SK-N-SH (cell line): ENCODE measurements at regions not wholly inside any gene's neighbourhood (a gene's known extent, or its start where the extent isn't known, plus 50 kb on each side); places are given as distances from the start of the nearest gene placed in this dataset.

Source experiments
- CTCF ChIA-PET: fragments of 300-600, 350-600 bp; formaldehyde crosslinking; extraction: SDS; loops from one replicate; lab custom pipeline; 2021; lab: Yijun Ruan, JAX
- POLR2A ChIA-PET: fragments of 350-600 bp; sonication (Branson Sonifier 250); formaldehyde crosslinking; extraction: SDS; loops from one replicate; lab custom pipeline; 2020; ENCODE audit warnings: antibody characterized with exemption, inconsistent platforms; lab: Yijun Ruan, JAX
- DNase-seq: peaks from one replicate; pipeline ENCODE4 v3.0.0; 2012
- H2AFZ ChIP-seq: fragments of 200-600 bp; sonication (generic); 2 replicates; pipeline ENCODE4 v1.8.1; 2016; ENCODE audit warnings: antibody characterized with exemption, mild to moderate bottlenecking, low read depth
- H3F3A ChIP-seq: fragments of 200-600 bp; sonication (generic); replicated peaks from 2 replicates; pipeline ENCODE3; 2016; ENCODE audit warnings: antibody characterized with exemption, mild to moderate bottlenecking; ENCODE audit not compliant: insufficient read depth
- H3K27ac ChIP-seq, 2 experiments: fragments of 200-500 bp in 1 of 2; fragments of 200-600 bp in 1 of 2; sonication (Bioruptor generic) in 1 of 2; sonication (generic), shearing (Covaris generic) in 1 of 2; 2 replicates each; pipeline versions ENCODE4 v1.5.1 to v1.6.1; 2014 to 2016; ENCODE audit warnings: low read depth in 2 of 2, inconsistent platforms in 1 of 2, low read length in 1 of 2, mild to moderate bottlenecking in 1 of 2, mixed read lengths in 1 of 2
- H3K27me3 ChIP-seq: fragments of 200-600 bp; sonication (generic), shearing (Covaris generic); 2 replicates; pipeline ENCODE4 v1.6.1; 2016; ENCODE audit warnings: mixed run types; ENCODE audit not compliant: insufficient read depth
- H3K36me3 ChIP-seq, 2 experiments: fragments of 200-500 bp in 1 of 2; fragments of 200-600 bp in 1 of 2; sonication (Bioruptor generic) in 1 of 2; sonication (generic) in 1 of 2; replicated peaks in 1 of 2; 2 replicates each; pipeline versions ENCODE3 to v1.5.1; 2014 to 2016; ENCODE audit warnings: low read length in 1 of 2, mild to moderate bottlenecking in 1 of 2; ENCODE audit not compliant: insufficient read depth in 2 of 2, control insufficient read depth in 1 of 2
- H3K4me1 ChIP-seq, 2 experiments: fragments of 200-500 bp in 1 of 2; fragments of 200-600 bp in 1 of 2; sonication (Bioruptor generic) in 1 of 2; sonication (generic), shearing (Covaris generic) in 1 of 2; 2 replicates each; pipeline versions ENCODE4 v1.5.1 to v1.6.1; 2014 to 2016; ENCODE audit warnings: low read depth in 1 of 2, low read length in 1 of 2, mixed run types in 1 of 2; ENCODE audit not compliant: insufficient read depth in 2 of 2, control insufficient read depth in 1 of 2
- H3K4me2 ChIP-seq: fragments of 200-600 bp; sonication (generic), shearing (Covaris generic); 2 replicates; pipeline ENCODE4 v1.6.1; 2017; ENCODE audit warnings: mixed run types
- H3K4me3 ChIP-seq, 2 experiments: fragments of 200-500 bp in 1 of 2; fragments of 200-600 bp in 1 of 2; sonication (Bioruptor generic) in 1 of 2; sonication (generic), shearing (Covaris generic) in 1 of 2; 2 replicates each; pipeline versions ENCODE4 v1.5.1 to v1.8.1; 2014 to 2016; ENCODE audit warnings: low read depth in 2 of 2, inconsistent platforms in 1 of 2, low read length in 1 of 2, mild to moderate bottlenecking in 1 of 2, mixed read lengths in 1 of 2, moderate library complexity in 1 of 2
- H3K79me2 ChIP-seq: fragments of 200-600 bp; sonication (generic); 2 replicates; pipeline ENCODE4 v1.8.1; 2017; ENCODE audit warnings: mild to moderate bottlenecking; ENCODE audit not compliant: insufficient read depth
- H3K9ac ChIP-seq: fragments of 200-600 bp; sonication (generic); 2 replicates; pipeline ENCODE4 v1.6.1; 2017; ENCODE audit warnings: mixed run types
- H3K9me2 ChIP-seq: fragments of 200-600 bp; sonication (generic); 2 replicates; pipeline ENCODE4 v1.6.1; 2017; ENCODE audit warnings: mixed run types
- H3K9me3 ChIP-seq: fragments of 200-600 bp; sonication (generic); 2 replicates; pipeline ENCODE4 v1.6.1; 2017; ENCODE audit warnings: mixed run types, mild to moderate bottlenecking, moderate library complexity
- H4K20me1 ChIP-seq: fragments of 200-600 bp; sonication (generic); 2 replicates; pipeline ENCODE4 v1.6.1; 2017; ENCODE audit warnings: mild to moderate bottlenecking, mixed run types; ENCODE audit not compliant: insufficient read depth
- EZH2phosphoT487 ChIP-seq: fragments of 200-600 bp; sonication (generic); IDR thresholded peaks from 2 replicates; pipeline ENCODE4 v1.6.1; 2017; ENCODE audit warnings: low read depth, mixed run types, mild to moderate bottlenecking, antibody characterized with exemption, moderate library complexity, borderline replicate concordance
- FOSL2 ChIP-seq: IDR thresholded peaks from 2 replicates; pipeline ENCODE4 v1.4.0; 2012; ENCODE audit warnings: low read depth, mild to moderate bottlenecking, moderate library complexity, borderline replicate concordance
- FOXJ3 ChIP-seq: sonication (generic); formaldehyde crosslinking; IDR thresholded peaks from 2 replicates; pipeline ENCODE4 v1.5.1; 2020; ENCODE audit warnings: mild to moderate bottlenecking, missing genetic modification reagents
- GABPA ChIP-seq: IDR thresholded peaks from 2 replicates; pipeline ENCODE4 v1.4.0; 2012; ENCODE audit warnings: low read depth, mild to moderate bottlenecking
- GATA2 ChIP-seq: sonication (generic); formaldehyde crosslinking; IDR thresholded peaks from 2 replicates; pipeline ENCODE4 v1.5.0; 2020; ENCODE audit warnings: mild to moderate bottlenecking, missing genetic modification reagents
- IRF3 ChIP-seq: fragments of 150-350 bp; IDR thresholded peaks from 2 replicates; pipeline ENCODE4 v1.6.1; 2016; ENCODE audit warnings: mild to moderate bottlenecking, low read depth, low read length
- PBX3 ChIP-seq: IDR thresholded peaks from 2 replicates; pipeline ENCODE4; 2012
- RAD21 ChIP-seq: IDR thresholded peaks from 2 replicates; pipeline ENCODE4 v1.6.1; 2012; ENCODE audit warnings: mild to moderate bottlenecking, low read length
- RXRA ChIP-seq: IDR thresholded peaks from 2 replicates; pipeline ENCODE4 v1.4.0; 2012; ENCODE audit warnings: low read depth, mild to moderate bottlenecking, borderline replicate concordance
- SIN3A ChIP-seq: IDR thresholded peaks from 2 replicates; pipeline ENCODE4 v1.6.1; 2012; ENCODE audit warnings: low read depth, mild to moderate bottlenecking, low read length, moderate library complexity, borderline replicate concordance
- TAF1 ChIP-seq: IDR thresholded peaks from 2 replicates; pipeline ENCODE4 v1.6.1; 2012; ENCODE audit warnings: low read depth, mild to moderate bottlenecking, low read length, moderate library complexity, borderline replicate concordance
- USF2 ChIP-seq: fragments of 150-350 bp; IDR thresholded peaks from 2 replicates; pipeline ENCODE4 v1.6.1; 2017; ENCODE audit warnings: antibody characterized with exemption, low read length, low read depth, borderline replicate concordance
- YY1 ChIP-seq: IDR thresholded peaks from 2 replicates; pipeline ENCODE4 v1.4.0; 2012; ENCODE audit warnings: low read depth, mild to moderate bottlenecking
- WGBS: methylation state at CpG from one replicate; pipeline ENCODE4 v1.1.6; 2017; ENCODE audit warnings: low lambda C conversion rate; 5-methylcytosine and 5-hydroxymethylcytosine counted together
- TF ChIP-seq, protein P1 (sequence below): IDR thresholded peaks from 2 replicates; pipeline ENCODE4 v1.4.0; 2012; ENCODE audit warnings: low read depth, borderline replicate concordance
- TF ChIP-seq, protein P2 (sequence below): fragments of 200-600 bp; sonication (generic); IDR thresholded peaks from 2 replicates; pipeline ENCODE4 v1.6.1; 2017; ENCODE audit warnings: antibody characterized with exemption, mild to moderate bottlenecking, moderate library complexity

DNA sequence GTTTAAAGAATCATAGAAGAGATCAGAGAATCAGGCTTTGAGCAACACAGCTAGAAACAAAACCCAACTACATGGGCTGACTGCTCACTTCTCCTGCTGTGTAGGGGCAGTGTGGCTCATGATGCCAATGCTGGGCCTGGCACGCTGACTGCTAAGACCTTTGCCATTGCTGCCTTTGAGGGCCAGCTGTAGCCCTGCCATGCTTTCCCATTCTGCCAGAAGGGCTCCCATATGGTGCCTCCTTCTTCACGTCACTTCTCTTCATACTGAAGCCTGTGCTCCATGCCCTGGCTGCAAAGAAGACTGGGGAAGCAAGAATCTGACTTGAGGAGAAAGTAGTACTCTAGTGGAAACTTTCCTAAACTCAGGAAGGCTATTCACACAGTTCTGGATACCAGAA is 232.9 kb downstream of the UTP18 start (continued):
- TF ChIP-seq YY1 (no peak), RXRA (no peak), GATA2 (no peak), IRF3 (no peak), USF2 (no peak), SIN3A (no peak)
- TF ChIP-seq, protein P1, sequence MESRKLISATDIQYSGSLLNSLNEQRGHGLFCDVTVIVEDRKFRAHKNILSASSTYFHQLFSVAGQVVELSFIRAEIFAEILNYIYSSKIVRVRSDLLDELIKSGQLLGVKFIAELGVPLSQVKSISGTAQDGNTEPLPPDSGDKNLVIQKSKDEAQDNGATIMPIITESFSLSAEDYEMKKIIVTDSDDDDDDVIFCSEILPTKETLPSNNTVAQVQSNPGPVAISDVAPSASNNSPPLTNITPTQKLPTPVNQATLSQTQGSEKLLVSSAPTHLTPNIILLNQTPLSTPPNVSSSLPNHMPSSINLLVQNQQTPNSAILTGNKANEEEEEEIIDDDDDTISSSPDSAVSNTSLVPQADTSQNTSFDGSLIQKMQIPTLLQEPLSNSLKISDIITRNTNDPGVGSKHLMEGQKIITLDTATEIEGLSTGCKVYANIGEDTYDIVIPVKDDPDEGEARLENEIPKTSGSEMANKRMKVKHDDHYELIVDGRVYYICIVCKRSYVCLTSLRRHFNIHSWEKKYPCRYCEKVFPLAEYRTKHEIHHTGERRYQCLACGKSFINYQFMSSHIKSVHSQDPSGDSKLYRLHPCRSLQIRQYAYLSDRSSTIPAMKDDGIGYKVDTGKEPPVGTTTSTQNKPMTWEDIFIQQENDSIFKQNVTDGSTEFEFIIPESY: no peak

DNA sequence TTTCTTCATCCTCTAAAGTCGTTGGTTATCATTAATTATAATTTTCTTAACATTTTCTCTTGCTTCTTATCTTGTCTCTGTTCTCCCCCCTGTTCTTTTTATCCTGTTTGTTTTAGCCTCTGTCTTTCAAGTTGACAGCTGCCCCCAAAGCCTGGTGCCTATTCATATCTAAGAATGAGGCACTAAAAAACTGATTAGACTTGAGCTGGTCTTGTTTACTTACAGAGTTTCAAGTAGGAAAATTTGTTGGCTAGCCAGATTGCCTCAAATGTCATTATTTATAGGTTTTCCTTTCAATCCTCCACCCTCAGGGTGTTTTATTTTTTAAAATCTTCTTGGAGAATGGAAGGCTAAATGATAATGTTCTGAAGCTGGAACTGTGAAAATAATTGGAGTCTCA is 236.0 kb downstream of the UTP18 start:
- ChIA-PET CTCF (interaction anchor here (1.0 to 2.4 kb wide), 4 partner anchors 8 to 125 kb away, joined by 3 to 9 read pairs (median 5); no protein-coding TSS in a partner anchor), POLR2A (no interaction called here)
- no peaks in the 10 kb centered on the region for H4K20me1 ChIP-seq
- no peak overlapping the region for H3K27ac ChIP-seq
- no peak overlapping the region for H3K4me3 ChIP-seq
- TF ChIP-seq, protein P2, sequence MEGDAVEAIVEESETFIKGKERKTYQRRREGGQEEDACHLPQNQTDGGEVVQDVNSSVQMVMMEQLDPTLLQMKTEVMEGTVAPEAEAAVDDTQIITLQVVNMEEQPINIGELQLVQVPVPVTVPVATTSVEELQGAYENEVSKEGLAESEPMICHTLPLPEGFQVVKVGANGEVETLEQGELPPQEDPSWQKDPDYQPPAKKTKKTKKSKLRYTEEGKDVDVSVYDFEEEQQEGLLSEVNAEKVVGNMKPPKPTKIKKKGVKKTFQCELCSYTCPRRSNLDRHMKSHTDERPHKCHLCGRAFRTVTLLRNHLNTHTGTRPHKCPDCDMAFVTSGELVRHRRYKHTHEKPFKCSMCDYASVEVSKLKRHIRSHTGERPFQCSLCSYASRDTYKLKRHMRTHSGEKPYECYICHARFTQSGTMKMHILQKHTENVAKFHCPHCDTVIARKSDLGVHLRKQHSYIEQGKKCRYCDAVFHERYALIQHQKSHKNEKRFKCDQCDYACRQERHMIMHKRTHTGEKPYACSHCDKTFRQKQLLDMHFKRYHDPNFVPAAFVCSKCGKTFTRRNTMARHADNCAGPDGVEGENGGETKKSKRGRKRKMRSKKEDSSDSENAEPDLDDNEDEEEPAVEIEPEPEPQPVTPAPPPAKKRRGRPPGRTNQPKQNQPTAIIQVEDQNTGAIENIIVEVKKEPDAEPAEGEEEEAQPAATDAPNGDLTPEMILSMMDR: no peak
- TF ChIP-seq SIN3A (no peak), EZH2phosphoT487 (no peak), TAF1 (no peak), RAD21 (no peak), FOXJ3 (CRISPR knock-in tag) (no peak), PBX3 (no peak), GATA2 (no peak), GABPA (no peak), FOSL2 (no peak)
- no peaks in the 10 kb centered on the region for H3F3A ChIP-seq
- no peaks in the 10 kb centered on the region for H3K36me3 ChIP-seq
- peaks cover 0 to 7% of the 10 kb centered on the region in 2 experiments; a peak in 1 of 4 replicates for H3K4me1 ChIP-seq
- DNase-seq: no peak
- H3K4me2 ChIP-seq: no peak overlapping the region
- WGBS: 1% methylated on average over 1 of the region's 1 CpG
- H3K27me3 ChIP-seq: no peaks in the 10 kb centered on the region
- H2AFZ ChIP-seq: no peak overlapping the region
- H3K79me2 ChIP-seq: no peaks in the 10 kb centered on the region
- H3K9ac ChIP-seq: no peak overlapping the region
- H3K9me3 ChIP-seq: peaks cover 9% of the 10 kb centered on the region; the same call in 1 of the 2 replicates
- H3K9me2 ChIP-seq: no peaks in the 10 kb centered on the region
